Left cardiac atrium (tissue), 4 donors: ENCODE measurements at regions not wholly inside any gene's neighbourhood (a gene's known extent, or its start where the extent isn't known, plus 50 kb on each side); places are given as distances from the start of the nearest gene placed in this dataset.
"Not testable (repeated sequence)": the region's sequence is repeated elsewhere in the genome, so short reads cannot be mapped to it uniquely, and the experiment has no call there.

ENCODE experiments used
- ATAC-seq, 2 donors: fragments of 200-7000 bp; cut with Tn5 transposase; one replicate each; pipeline ENCODE4 v1.9.1; 2020; ENCODE audit warnings: mild to moderate bottlenecking in 2 of 2, moderate library complexity in 2 of 2
- DNase-seq: peaks from one replicate; pipeline ENCODE4 v3.0.0-alpha.2; 2020
- intact Hi-C, 2 donors: fragments of 100-400 bp; cut with DNase I; formaldehyde crosslinking; loops; one replicate each; pipeline versions ENCODE4 v1.14.1 to v1.15.1; 2022 to 2023
- donor health status: DM: no; HTN: yes; CAD: no.
- donor health status: DM: no; HTN: yes; CAD: no; lungs with severe emphysema.
- donor health status: DM: yes; HTN: yes; CAD: no.
- donor health status: Dilated cardiomyopathy.

DNA sequence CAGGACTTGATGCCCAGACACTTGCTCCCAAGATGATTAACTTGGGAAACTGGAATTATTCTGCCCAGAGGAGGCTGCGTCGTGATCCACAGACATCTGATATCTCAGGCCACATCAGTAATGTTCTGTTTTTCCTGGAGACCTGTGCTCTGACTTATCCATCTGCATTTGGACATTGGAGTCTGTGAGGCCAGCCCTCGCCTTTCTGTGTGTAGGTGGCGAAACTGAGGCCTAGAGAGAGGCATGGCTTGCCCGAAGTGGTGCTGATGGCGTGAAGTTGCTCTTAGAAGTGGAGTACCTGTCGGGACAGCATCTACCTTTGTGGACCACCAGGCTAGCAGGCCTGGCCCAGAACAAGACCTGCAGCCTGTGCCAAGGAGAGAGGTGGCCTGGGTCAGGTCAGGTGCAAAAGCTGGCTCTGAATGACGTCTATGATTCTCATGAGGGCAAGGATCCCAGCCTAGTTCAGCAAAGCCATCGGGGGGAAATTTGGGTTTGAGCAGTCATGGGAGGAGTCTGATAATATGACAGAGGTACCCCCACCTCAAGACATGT lies 186.8 kb upstream of the ZNF469 start:
- DNase-seq (no peak), ATAC-seq (no peak)
- intact Hi-C loops = loop anchor here in 1 of 2 donors (5.0 kb wide), 1 partner anchor 241 kb away; no protein-coding TSS in a partner anchor

GRCh38 chr16:88196471-88197400 lies 186.0 kb upstream of the ZNF469 start:
- ATAC-seq (no peak), DNase-seq (no peak)
- intact Hi-C loops = loop anchor here in 1 of 2 donors (5.0 kb wide), 1 partner anchor 241 kb away; no protein-coding TSS in a partner anchor

GRCh38 chr16:88197481-88198456 lies 185.0 kb upstream of the ZNF469 start:
- DNase-seq = no peak
- intact Hi-C loops = loop anchor here in 1 of 2 donors (5.0 kb wide), 1 partner anchor 240 kb away; no protein-coding TSS in a partner anchor

GRCh38 chr16:88198457-88199295 lies 184.1 kb upstream of the ZNF469 start:
- intact Hi-C loops = loop anchor here in 1 of 2 donors (5.0 kb wide), 1 partner anchor 239 kb away; no protein-coding TSS in a partner anchor
- not testable (repeated sequence) for ATAC-seq, DNase-seq

More at GRCh38 chr16:88197481-88198456, 185.0 kb upstream of the ZNF469 start:
- no peak for ATAC-seq

DNA sequence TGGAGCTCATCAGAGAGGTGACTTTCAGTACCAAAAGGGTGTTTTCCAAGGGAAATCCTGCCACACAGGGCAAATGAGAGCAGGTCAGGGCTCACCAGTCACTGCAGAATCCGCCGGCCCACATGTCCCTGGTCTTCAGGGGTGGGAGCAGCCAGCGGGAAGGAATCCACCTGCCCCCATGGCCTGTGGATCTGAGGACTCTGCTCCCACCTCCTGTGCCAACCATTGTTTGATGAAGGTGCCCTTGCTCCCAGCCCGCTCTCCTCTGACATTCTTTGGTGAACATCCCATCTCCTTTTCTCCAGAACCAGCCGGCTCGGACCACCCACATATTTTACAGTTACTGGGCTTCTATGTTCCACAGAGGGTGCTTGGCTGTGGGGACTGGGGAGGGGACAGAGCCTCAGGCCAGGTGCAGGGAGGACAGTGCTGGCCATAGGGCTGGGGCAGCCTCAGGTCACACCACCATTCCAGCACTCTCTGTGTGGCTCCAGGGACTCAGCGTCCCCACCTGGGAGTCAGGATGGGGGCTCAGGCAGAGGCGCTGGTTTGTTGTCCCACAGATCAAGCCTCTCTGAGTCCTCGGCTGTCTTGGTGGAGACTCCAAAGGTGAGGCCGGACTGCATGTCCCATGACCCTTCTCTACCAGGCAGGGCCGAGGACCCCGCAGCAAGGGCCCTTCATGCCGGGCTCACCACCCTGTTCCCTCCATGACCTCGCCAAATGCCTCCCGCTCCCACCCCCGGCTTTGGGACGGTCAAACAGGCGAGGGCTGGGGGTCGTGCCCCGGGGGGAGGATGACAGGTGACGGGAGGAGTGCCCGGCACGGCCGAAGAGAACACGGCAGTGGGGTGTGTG lies 183.2 kb upstream of the ZNF469 start:
- intact Hi-C loops = loop anchor here in 1 of 2 donors (5.0 kb wide), 1 partner anchor 238 kb away; no protein-coding TSS in a partner anchor
- ATAC-seq, DNase-seq: not testable (repeated sequence)

- intact Hi-C loops, DNase-seq: not testable (repeated sequence)
- peak in 1 of 2 donors; percentile 44 for ATAC-seq
Measured at GRCh38 chr16:88200154-88200895, 182.4 kb upstream of the ZNF469 start.

GRCh38 chr16:88200896-88201185 lies 181.9 kb upstream of the ZNF469 start:
- intact Hi-C loops = no loop called here
- peak in 1 of 2 donors; percentile 38 for ATAC-seq

GRCh38 chr16:88201611-88202010 lies 181.1 kb upstream of the ZNF469 start:
- intact Hi-C loops, DNase-seq: not testable (repeated sequence)

More at GRCh38 chr16:88200896-88201185, 181.9 kb upstream of the ZNF469 start:
- no peak for DNase-seq

GRCh38 chr16:88202207-88202745 lies 180.5 kb upstream of the ZNF469 start:
- ATAC-seq (no peak), DNase-seq (no peak)
- intact Hi-C loops = no loop called here

More at GRCh38 chr16:88201611-88202010, 181.1 kb upstream of the ZNF469 start:
- ATAC-seq = not testable (repeated sequence)

- intact Hi-C loops, DNase-seq, ATAC-seq: not testable (repeated sequence)
Measured at GRCh38 chr16:88202856-88203681, 179.7 kb upstream of the ZNF469 start.

GRCh38 chr16:88204131-88205110 lies 178.3 kb upstream of the ZNF469 start:
- ATAC-seq, intact Hi-C loops, DNase-seq: not testable (repeated sequence)

DNA sequence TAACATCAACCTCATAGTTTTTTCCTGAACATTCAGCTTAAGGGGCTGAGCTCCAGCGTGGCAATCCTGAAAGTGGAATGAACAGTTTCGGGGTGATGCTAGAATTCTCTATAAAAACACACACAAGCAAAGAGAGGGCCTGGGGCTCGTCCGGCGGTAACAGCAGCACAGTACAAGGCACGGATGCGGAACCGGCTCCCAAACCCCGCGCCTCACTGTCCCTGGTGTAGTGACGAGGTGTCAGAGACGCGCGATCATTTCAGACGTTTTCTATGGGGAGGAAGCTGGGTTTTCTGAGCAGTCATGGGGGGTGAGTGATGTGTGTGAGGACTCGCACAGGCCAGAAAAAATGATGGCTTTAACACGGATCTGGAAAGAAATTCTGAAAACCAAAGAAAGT lies 177.3 kb upstream of the ZNF469 start:
- ATAC-seq, DNase-seq, intact Hi-C loops: not testable (repeated sequence)

DNA sequence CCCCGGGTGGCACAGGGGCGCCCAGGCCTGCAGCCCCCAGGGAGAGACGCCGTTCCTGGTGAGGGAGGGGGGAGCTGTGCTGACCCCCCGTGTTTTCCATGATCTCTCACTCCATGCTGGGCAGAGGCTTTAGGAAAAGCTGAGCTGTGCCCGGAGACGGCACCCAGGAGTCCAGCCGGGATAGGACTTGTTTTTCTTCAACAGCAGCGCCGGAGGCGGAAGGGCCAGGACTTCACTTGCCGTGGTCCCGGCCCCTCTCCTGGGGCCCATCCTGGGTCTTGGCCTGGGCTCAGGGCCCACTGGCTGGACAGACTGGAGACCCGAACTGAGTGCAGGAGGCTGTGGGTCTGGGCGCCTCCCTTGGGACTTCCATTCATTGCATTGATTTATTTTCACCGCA lies 176.8 kb upstream of the ZNF469 start:
- intact Hi-C loops, ATAC-seq, DNase-seq: not testable (repeated sequence)

DNA sequence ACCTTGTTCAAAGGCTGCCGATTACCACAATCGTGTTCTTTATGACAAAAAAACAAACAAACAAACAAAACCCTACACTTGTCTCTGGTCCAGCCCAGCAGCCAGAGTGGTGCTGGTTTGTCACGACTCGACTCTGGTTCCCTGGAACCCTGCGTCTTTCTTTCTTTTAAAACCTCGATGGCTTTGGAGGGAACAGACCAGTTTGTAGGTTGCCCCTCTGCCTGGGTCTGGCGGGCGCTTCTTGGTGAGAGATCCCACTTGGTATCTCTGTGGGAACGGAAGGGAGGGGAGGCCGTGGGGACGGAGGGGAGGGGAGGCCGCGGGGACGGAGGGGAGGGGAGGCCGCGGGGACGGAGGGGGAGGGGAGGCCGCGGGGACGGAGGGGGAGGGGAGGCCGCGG lies 176.2 kb upstream of the ZNF469 start:
- ATAC-seq, intact Hi-C loops, DNase-seq: not testable (repeated sequence)
